ENCODE measurements at regions not wholly inside any gene's neighbourhood (a gene's known extent, or its start where the extent isn't known, plus 50 kb on each side); places are given as distances from the start of the nearest gene placed in this dataset.
"Not testable (repeated sequence)": the region's sequence is repeated elsewhere in the genome, so short reads cannot be mapped to it uniquely, and the experiment has no call there.

DNA sequence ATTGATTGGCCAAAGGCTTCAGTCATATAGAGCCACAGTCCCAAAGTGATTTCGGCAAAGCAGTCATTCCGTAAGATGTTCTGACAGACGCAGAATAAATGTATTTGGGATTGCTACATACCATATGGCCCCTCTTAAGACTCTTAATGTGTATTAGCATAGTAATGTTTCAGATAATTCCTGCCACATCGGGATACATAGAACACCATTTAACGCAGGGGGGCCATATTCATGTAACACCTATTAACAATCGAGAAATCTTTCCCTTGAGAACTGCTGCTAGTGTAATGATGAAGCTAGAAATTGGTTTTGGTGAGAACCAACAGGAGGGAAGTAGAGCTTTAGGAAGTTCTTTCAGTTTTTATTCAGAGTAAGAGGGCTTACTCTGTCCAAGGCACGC is 390.9 kb upstream of the SASH1 start:
- Histone ChIP-seq H3K27me3 (ENCODE audit: insufficient read depth in 3 of 3, low read length in 2 of 3) (no peaks in the 10 kb centered on the region), H3K9me3 (no peaks in the 10 kb centered on the region), H3K27ac (no peak overlapping the region), H3K4me3 (no peak overlapping the region), H3K4me1 (no peaks in the 10 kb centered on the region), H3K36me3 (ENCODE audit: insufficient read depth in 1 of 2, low read depth in 1 of 2) (no peaks in the 10 kb centered on the region)
- intact Hi-C loops (cut with DNase I): no loop called here
- TF ChIP-seq, protein P1, sequence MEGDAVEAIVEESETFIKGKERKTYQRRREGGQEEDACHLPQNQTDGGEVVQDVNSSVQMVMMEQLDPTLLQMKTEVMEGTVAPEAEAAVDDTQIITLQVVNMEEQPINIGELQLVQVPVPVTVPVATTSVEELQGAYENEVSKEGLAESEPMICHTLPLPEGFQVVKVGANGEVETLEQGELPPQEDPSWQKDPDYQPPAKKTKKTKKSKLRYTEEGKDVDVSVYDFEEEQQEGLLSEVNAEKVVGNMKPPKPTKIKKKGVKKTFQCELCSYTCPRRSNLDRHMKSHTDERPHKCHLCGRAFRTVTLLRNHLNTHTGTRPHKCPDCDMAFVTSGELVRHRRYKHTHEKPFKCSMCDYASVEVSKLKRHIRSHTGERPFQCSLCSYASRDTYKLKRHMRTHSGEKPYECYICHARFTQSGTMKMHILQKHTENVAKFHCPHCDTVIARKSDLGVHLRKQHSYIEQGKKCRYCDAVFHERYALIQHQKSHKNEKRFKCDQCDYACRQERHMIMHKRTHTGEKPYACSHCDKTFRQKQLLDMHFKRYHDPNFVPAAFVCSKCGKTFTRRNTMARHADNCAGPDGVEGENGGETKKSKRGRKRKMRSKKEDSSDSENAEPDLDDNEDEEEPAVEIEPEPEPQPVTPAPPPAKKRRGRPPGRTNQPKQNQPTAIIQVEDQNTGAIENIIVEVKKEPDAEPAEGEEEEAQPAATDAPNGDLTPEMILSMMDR (IDR thresholded peaks at IDR 0.05): no peak
- WGBS, 3 donors: 93 to 95% (median 94%) methylated on average over 7 of the region's 7 CpGs
- ATAC-seq: no peak
- no peak for DNase-seq

DNA sequence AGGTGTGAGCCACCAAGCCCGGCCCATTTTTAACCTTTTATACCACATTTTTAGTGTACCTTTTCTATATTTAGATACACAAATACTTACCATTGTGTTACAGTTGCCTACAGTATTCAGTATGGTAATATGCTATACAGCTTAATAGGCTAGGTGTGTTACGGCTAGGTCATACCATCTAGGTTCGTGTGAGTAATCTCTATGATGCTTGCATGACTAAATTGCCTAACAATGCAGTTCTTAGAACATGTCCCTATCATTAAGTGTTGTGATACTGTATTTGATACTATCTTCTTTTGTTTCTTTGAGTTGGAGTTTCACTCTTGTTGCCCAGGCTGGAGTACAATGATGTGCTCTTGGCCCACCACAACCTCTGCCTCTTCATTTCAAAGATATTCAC is 387.7 kb upstream of the SASH1 start:
- Histone ChIP-seq H3K27me3 (ENCODE audit: insufficient read depth in 3 of 3, low read length in 2 of 3) (no peaks in the 10 kb centered on the region), H3K4me1 (no peaks in the 10 kb centered on the region), H3K4me3 (no peak overlapping the region), H3K9me3 (no peaks in the 10 kb centered on the region), H3K36me3 (ENCODE audit: insufficient read depth in 1 of 2, low read depth in 1 of 2) (no peaks in the 10 kb centered on the region), H3K27ac (no peak overlapping the region)
- DNase-seq: no peak
- WGBS, 3 donors: 87 to 93% (median 89%) methylated on average over 3 of the region's 3 CpGs
- ATAC-seq: no peak
- TF ChIP-seq, protein P1 (IDR thresholded peaks at IDR 0.05): no peak
- intact Hi-C loops (cut with DNase I): no loop called here

DNA sequence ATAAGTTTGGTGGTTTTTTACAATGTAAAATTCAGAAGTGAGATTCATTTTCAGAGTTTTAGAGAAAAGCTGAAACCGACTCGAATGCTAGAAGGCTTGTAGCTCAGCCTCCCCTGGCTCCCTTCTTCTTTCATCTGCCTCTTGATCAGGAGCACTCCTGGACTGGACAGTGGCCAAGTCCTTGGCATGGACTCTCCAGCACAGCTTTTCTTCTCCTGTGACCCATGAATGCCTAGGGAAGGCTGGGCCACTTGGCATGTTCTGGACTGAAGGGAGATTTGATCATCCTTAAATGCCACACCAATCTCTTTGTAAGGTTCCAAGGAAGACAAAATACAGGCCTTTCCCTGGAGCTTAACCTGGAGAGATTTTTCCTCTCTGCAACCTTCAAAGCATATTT is 384.0 kb upstream of the SASH1 start:
- 73 to 89% (median 87%) methylated on average over 2 of the region's 2 CpGs for WGBS, 3 donors
- DNase-seq: no peak
- TF ChIP-seq, protein P1 (IDR thresholded peaks at IDR 0.05): no peak
- Histone ChIP-seq H3K27me3 (ENCODE audit: insufficient read depth in 3 of 3, low read length in 2 of 3) (no peaks in the 10 kb centered on the region), H3K9me3 (no peaks in the 10 kb centered on the region), H3K4me3 (no peak overlapping the region), H3K36me3 (ENCODE audit: insufficient read depth in 1 of 2, low read depth in 1 of 2) (no peaks in the 10 kb centered on the region), H3K27ac (no peak overlapping the region), H3K4me1 (no peaks in the 10 kb centered on the region)
- intact Hi-C loops (cut with DNase I): no loop called here
- ATAC-seq: no peak

DNA sequence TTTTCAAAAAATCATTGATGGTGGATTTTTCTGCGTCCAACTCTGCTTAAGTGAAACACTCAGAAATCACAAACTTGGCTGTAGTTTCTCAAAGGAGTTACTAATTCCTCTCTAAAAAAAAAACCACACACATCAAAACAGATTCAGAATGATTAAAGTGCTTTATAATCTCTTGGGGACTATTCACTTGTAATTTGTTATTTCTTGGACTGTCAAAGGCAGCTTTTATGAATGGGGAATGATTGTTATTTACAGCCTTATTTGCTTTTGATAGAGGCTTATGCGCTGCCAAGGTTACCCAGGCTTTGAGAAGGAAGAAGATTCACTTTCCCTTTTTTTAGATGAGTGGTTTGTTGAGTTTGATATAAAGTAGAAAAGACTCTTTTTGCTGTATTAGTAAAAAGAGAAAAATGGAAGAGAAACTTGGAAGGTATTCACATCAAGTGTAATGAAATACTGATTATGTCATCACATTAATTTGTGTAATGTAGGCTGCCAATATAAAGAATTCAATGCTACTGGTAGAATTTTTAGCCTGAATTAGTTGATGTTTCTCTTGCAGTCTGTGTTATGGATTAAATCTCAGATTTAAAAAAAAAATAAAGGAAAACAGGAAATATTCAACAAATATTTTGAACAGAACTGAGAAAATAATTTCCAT is 381.0 kb upstream of the SASH1 start:
- no peak overlapping the region for H3K4me3 ChIP-seq
- H3K9me3 ChIP-seq: no peaks in the 10 kb centered on the region
- DNase-seq: no peak
- TF ChIP-seq, protein P1 (IDR thresholded peaks at IDR 0.05): no peak
- 46 to 47% (median 46%) methylated on average over 2 of the region's 2 CpGs for WGBS, 3 donors
- ATAC-seq: no peak
- H3K27me3 ChIP-seq (ENCODE audit: insufficient read depth in 3 of 3, low read length in 2 of 3): no peaks in the 10 kb centered on the region
- H3K4me1 ChIP-seq: no peaks in the 10 kb centered on the region
- no peak overlapping the region for H3K27ac ChIP-seq
- no peaks in the 10 kb centered on the region for H3K36me3 ChIP-seq (ENCODE audit: insufficient read depth in 1 of 2, low read depth in 1 of 2)
- intact Hi-C loops (cut with DNase I): no loop called here

DNA sequence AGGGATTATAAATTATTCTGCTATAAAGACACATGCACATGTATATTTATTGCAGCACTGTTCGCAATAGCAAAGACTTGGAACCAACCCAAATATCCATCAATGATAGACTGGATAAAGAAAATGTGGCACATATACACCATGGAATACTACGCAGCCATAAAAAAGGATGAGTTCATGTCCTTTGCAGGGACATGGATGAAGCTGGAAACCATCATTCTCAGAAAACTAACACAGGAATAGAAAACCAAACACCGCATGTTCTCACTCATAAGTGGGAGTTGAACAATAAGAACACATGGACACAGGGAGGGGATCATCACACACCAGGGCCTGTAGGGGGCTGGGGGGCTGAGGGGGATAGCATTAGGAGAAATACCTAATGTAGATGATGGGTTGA is 377.2 kb upstream of the SASH1 start:
- H3K36me3 ChIP-seq (ENCODE audit: insufficient read depth in 1 of 2, low read depth in 1 of 2); intact Hi-C loops (cut with DNase I); H3K27me3 ChIP-seq (ENCODE audit: insufficient read depth in 3 of 3, low read length in 2 of 3); H3K9me3 ChIP-seq; ATAC-seq; DNase-seq; H3K4me3 ChIP-seq; H3K27ac ChIP-seq; H3K4me1 ChIP-seq: not testable (repeated sequence)
- 93 to 96% (median 96%) methylated on average over 2 to 3 of the region's 3 CpGs for WGBS, 3 donors
